Smooth muscle cell (in vitro differentiated cells): ENCODE measurements at regions not wholly inside any gene's neighbourhood (a gene's known extent, or its start where the extent isn't known, plus 50 kb on each side); places are given as distances from the start of the nearest gene placed in this dataset.

Experiments used
- DNase-seq: peaks from one replicate; lab custom pipeline; 2025; ENCODE audit not compliant: unreplicated experiment; lab: John Stamatoyannopoulos, UW
- H2AFZ ChIP-seq: fragments of 200-600 bp; sonication (generic); 2 replicates; pipeline ENCODE4 v1.6.0; 2016; ENCODE audit warnings: antibody characterized with exemption, low read depth, mild to moderate bottlenecking
- H3F3A ChIP-seq: fragments of 200-600 bp; sonication (generic); 2 replicates; pipeline ENCODE4 v1.6.0; 2017; ENCODE audit warnings: antibody characterized with exemption, low read depth
- H3K27ac ChIP-seq: fragments of 200-600 bp; sonication (generic); 2 replicates; pipeline ENCODE4 v1.5.1; 2016; ENCODE audit warnings: low read depth, mild to moderate bottlenecking
- H3K27me3 ChIP-seq: fragments of 200-600 bp; sonication (generic); 2 replicates; pipeline ENCODE4 v1.6.1; 2016; ENCODE audit warnings: low read depth, mild to moderate bottlenecking
- H3K36me3 ChIP-seq: fragments of 200-600 bp; sonication (generic); 2 replicates; pipeline ENCODE4 v1.5.1; 2016; ENCODE audit warnings: low read depth
- H3K4me1 ChIP-seq: fragments of 200-600 bp; sonication (generic); 2 replicates; pipeline ENCODE4 v1.5.1; 2016; ENCODE audit warnings: low read depth
- H3K4me2 ChIP-seq: fragments of 200-600 bp; sonication (generic); 2 replicates; pipeline ENCODE4 v1.6.0; 2016; ENCODE audit warnings: mild to moderate bottlenecking
- H3K4me3 ChIP-seq: fragments of 200-600 bp; sonication (generic); 2 replicates; pipeline ENCODE4 v1.5.1; 2016; ENCODE audit warnings: mild to moderate bottlenecking
- H3K79me2 ChIP-seq: fragments of 200-600 bp; sonication (generic); 2 replicates; pipeline ENCODE4 v1.6.0; 2016; ENCODE audit warnings: low read depth, mild to moderate bottlenecking
- H3K9ac ChIP-seq: fragments of 200-600 bp; sonication (generic); 2 replicates; pipeline ENCODE4 v1.6.0; 2016; ENCODE audit warnings: low read depth
- H3K9me3 ChIP-seq: fragments of 200-600 bp; sonication (generic); replicated peaks from 2 replicates; pipeline ENCODE4 v1.5.1; 2016; ENCODE audit warnings: low read depth
- H4K20me1 ChIP-seq: fragments of 200-600 bp; sonication (generic); 2 replicates; pipeline ENCODE4 v1.6.0; 2016; ENCODE audit warnings: low read depth
- WGBS: methylation state at CpG from one replicate; pipeline ENCODE4 v1.1.7; 2016; ENCODE audit warnings: low lambda C conversion rate; 5-methylcytosine and 5-hydroxymethylcytosine counted together
- TF ChIP-seq, protein P1 (sequence below): fragments of 200-600 bp; sonication (generic); IDR thresholded peaks from 2 replicates; pipeline ENCODE4 v1.5.1; 2017; ENCODE audit warnings: borderline replicate concordance, mild to moderate bottlenecking, antibody characterized with exemption; ENCODE audit not compliant: insufficient read depth, poor library complexity, severe bottlenecking

- no peaks in the 10 kb centered on the region for H3K27me3 ChIP-seq
- DNase-seq = no peak
- H3K36me3 ChIP-seq = no peaks in the 10 kb centered on the region
- no peak overlapping the region for H3K9ac ChIP-seq
- H3K27ac ChIP-seq = no peak overlapping the region
- TF ChIP-seq, protein P1, sequence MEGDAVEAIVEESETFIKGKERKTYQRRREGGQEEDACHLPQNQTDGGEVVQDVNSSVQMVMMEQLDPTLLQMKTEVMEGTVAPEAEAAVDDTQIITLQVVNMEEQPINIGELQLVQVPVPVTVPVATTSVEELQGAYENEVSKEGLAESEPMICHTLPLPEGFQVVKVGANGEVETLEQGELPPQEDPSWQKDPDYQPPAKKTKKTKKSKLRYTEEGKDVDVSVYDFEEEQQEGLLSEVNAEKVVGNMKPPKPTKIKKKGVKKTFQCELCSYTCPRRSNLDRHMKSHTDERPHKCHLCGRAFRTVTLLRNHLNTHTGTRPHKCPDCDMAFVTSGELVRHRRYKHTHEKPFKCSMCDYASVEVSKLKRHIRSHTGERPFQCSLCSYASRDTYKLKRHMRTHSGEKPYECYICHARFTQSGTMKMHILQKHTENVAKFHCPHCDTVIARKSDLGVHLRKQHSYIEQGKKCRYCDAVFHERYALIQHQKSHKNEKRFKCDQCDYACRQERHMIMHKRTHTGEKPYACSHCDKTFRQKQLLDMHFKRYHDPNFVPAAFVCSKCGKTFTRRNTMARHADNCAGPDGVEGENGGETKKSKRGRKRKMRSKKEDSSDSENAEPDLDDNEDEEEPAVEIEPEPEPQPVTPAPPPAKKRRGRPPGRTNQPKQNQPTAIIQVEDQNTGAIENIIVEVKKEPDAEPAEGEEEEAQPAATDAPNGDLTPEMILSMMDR = no peak
- H3K79me2 ChIP-seq = no peaks in the 10 kb centered on the region
- no peak overlapping the region for H3K4me2 ChIP-seq
- no peaks in the 10 kb centered on the region for H3K4me1 ChIP-seq
- H2AFZ ChIP-seq = no peak overlapping the region
- no peaks in the 10 kb centered on the region for H3K9me3 ChIP-seq
- 74% methylated on average over 11 of the region's 11 CpGs for WGBS
- H3F3A ChIP-seq = no peaks in the 10 kb centered on the region
- no peak overlapping the region for H3K4me3 ChIP-seq
- no peaks in the 10 kb centered on the region for H4K20me1 ChIP-seq
These were observed 78.0 kb upstream of the HRH2 start for GRCh38 chr5:175579742-175580432.

DNA sequence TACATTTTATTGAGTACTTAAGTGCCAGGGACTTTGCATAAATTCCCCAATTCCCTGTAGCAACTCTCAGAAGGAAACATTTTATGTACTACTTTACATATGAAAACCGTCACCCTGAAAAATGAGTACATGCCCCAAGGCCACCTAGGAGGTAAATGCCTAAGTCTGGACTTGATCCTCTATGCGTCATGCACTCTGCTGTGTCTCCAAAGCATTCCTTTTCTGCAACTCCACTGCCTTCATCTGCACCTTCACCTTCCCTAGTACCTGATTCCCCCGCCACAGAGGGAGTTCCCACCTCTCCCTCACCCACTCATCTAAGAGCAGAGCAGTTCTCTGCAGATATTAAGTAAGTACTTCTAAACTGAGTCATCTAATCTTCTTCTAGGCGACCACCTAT is 75.2 kb upstream of the HRH2 start:
- Histone ChIP-seq H3K27ac (peak overlapping the region; percentile 61), H3K36me3 (no peaks in the 10 kb centered on the region), H3K4me1 (no peaks in the 10 kb centered on the region), H3K79me2 (no peaks in the 10 kb centered on the region), H3F3A (no peaks in the 10 kb centered on the region), H3K9me3 (no peaks in the 10 kb centered on the region), H3K4me2 (no peak overlapping the region), H2AFZ (no peak overlapping the region), H3K27me3 (no peaks in the 10 kb centered on the region), H3K9ac (no peak overlapping the region), H3K4me3 (no peak overlapping the region), H4K20me1 (no peaks in the 10 kb centered on the region)
- TF ChIP-seq, protein P1 = no peak
- 57% methylated on average over 4 of the region's 4 CpGs for WGBS
- no peak for DNase-seq

DNA sequence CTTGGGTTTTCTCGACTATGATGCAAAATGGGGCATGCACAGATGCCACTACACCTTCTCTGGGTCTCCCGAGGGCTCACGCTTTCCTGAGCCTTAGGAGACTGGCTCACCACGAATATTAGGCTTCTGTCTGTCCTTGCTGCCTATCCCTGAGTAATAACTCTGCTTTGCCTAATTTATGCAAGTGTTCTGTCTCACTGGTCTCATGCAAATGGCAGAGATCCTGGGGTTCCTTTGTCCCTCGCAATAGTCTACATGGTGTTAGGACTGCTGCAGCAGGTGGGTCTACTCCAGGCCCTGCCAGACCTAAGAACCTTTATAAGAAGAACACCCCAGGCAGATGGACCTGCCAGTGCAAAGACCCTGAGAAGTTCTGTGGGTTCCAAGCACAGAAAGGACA is 72.3 kb upstream of the HRH2 start:
- WGBS = 84% methylated on average over 5 of the region's 5 CpGs
- TF ChIP-seq, protein P1 = no peak

More for the DNA sequence above, 72.3 kb upstream of the HRH2 start:
- H3K27me3 ChIP-seq = no peaks in the 10 kb centered on the region
- no peak for DNase-seq
- no peak overlapping the region for H2AFZ ChIP-seq
- H3K79me2 ChIP-seq = no peaks in the 10 kb centered on the region
- no peak overlapping the region for H3K27ac ChIP-seq
- no peaks in the 10 kb centered on the region for H3K36me3 ChIP-seq
- no peaks in the 10 kb centered on the region for H3K9me3 ChIP-seq
- no peaks in the 10 kb centered on the region for H3K4me1 ChIP-seq
- no peaks in the 10 kb centered on the region for H3F3A ChIP-seq
- H3K4me2 ChIP-seq = no peak overlapping the region
- H3K4me3 ChIP-seq = no peak overlapping the region
- no peak overlapping the region for H3K9ac ChIP-seq
- H4K20me1 ChIP-seq = no peaks in the 10 kb centered on the region
